HG03457 (cell line): ENCODE measurements at regions not wholly inside any gene's neighbourhood (a gene's known extent, or its start where the extent isn't known, plus 50 kb on each side); places are given as distances from the start of the nearest gene placed in this dataset.
"Not testable (repeated sequence)": the region's sequence is repeated elsewhere in the genome, so short reads cannot be mapped to it uniquely, and the experiment has no call there.

Experiments used
- ATAC-seq: cut with Tn5 transposase; IDR thresholded peaks from one replicate; pipeline ENCODE4 v1.9.1; 2021; ENCODE audit warnings: moderate number of reproducible peaks; ENCODE audit not compliant: unreplicated experiment

DNA sequence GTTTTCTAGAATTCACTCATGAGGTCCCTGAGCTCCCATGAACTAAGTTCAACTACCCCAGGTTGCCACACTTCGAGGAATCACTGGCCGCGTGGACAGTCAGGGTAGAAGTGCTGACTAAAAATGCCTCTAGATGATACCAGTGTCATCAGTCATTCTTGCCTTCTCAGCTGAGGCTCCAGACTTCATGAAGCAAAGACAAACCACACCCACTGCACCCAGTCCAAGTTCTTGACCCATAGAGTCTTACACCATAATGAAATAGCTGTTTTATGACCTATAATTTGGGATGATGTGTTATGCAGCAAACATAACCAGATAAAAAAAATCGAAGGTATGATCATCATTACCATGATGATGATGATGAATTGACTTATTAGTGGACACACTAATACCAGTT lies 632.9 kb upstream of the TLE4 start:
- no peak for ATAC-seq

DNA sequence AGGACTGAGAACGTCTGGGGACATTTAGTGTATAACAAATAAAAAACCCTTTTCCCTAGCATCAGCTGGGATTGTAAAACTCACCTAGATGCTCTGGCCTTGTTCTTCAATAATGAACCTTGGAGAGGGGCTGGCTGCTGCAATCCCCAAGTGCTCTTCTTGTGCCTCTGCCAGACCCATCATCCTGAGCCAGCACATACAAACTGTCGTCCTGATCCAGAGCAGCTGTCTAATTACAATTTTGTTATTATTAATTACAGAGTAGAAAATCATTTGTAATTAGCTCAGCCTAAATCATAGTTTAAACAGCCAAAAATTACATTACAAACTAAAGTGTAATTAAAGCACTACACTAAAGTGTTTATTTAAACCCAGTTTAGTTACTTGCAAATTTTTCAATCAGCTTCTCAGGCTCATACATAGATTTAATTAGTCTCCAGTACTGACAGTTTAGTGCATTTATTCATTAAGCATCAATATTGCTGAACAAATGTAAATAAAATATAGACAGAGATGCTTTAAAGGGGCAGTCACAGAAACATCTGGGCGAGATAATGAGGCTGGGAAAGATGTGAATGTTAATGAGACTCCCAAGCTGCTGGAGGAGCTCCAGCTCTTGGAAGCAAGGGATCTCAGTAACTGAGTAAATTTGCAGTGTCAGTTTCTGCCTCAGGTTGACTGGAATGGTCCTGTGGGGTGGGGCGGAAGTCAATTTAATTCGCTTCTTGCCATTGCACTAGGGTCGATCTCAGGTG lies 632.3 kb upstream of the TLE4 start:
- no peak for ATAC-seq

DNA sequence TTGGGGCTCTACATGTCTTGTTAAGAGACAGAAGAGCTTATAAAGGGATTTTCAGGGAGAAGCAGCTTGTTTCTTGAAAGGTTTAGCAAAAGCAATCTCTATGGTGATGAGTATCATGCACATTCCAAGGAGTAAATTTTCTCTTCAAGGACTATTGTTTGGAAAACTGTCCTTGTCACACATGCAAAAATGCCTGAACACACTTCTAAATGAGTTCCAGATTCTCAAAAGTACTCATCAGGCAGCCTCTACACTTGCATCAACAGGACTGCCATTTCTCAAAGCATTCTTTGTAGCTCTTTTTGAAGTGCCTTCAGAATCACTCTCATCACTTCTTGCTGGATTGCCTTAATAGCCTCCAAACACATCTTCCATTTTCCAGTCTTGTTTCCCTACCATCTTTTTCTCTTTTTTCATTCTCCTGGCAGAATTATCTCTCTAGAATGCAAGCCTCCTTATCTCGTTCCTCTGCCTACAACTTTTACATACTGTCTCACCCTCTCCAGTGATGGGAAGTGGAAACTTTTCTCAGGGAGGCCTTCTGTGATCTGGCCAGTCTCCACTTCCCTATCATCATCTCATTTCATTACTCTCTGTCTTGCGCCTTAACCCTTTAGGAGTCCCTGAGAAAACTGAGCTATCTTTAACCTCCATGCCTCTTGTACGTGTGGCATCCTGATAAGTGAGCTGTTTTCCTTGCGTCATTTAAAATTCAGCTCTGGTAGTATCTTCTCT lies 631.5 kb upstream of the TLE4 start:
- no peak for ATAC-seq

DNA sequence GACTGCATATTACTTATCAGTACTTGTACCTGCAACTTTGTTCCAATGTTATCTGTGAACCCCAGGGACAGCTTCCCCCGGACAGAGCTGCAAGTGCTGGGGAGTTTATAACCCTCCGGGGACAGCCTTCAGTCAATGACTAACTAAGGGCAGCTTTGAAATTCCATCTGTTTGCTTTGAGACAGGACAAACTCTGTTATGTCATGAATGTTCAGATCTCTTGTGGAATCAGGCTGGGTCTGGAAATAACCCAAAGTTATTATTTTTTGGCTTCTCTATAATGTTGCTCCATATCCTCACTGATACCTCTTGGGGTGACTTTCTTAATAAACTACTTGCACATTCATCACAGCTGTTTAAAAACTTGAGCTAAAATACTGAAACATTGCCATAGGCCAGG lies 617.5 kb upstream of the TLE4 start:
- no peak for ATAC-seq

DNA sequence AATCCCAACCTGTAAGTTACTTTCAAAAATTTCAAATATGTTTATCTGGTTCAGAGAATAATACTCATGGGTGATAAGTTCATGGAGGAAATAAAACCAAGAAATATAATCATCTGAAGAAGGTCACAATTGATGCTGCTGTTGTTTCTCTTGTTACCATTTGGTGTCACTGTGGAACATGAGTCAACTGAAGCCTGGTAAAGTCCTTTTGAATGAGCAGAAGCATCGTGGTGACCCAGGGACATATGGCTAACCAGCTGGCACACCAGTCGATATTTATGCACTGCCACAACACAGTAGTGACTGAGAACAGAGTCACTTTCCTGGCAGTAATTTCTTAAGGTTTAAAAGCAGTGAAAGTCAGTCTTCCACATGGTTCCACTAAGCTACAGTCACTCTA lies 612.9 kb upstream of the TLE4 start:
- ATAC-seq, result no peak

DNA sequence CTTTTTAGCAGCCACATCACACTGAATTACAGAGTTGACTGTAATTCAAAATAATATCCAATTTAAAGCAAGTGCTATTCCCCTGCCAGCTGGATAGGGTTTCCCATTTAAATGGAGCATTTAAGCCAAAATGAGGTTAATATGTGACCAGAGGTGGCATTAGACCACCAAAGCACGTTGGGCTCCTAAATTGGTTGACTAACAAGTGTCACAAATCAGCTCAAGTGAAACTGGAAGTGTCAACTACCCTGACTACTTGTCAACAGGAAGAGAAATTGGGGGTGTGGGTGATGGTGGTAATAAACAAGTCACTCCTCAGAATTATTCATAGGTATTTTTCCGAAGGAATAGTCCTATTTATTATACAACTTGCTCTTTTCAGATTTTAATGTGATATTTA lies 609.6 kb upstream of the TLE4 start:
- ATAC-seq, result no peak

DNA sequence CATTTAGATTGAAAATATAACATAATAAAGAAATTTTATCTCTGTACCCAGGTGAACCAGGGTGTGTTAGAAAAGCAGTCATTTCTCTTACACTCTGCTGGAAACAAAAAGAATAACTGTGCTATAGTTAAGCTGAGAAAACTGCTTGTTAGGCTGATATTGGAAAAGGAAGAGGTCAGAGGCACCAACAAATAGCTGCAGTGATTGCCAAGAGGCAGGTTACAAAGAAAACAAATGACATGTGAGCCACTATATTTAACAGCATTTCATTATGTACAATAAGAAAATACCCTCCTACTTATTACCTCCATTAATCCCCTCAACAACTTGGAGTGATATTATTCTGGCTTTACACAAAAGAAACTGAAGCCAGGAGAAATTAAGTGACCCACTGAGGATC lies 607.9 kb upstream of the TLE4 start:
- no peak for ATAC-seq

DNA sequence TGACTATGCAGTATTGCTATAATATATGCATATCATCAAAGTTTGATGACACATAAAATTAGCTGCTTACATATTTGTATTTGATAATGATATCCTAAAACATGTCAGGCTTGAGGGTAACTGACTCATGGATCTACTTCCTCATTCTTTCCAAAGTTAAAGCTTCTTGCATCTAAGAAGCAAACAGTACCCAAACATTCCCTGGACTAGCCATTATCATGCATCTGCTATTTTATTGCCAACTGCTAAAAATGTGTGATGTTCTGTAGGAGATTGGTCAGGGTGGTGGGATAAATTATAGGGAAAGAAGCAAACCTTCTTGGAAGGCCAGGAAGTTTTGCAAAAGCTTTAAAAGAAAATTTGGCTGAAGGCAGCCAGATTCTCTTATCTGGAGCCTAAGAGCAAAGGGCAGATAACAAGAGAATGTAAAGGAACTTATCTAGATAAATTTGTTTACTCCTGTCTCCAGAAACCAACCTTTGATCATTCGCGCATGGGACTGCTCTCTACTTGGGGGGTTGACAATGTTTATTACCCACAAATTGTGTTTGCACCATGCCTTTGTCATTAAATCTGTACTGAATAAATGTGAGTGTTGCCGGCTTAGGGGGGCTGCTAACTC lies 604.1 kb upstream of the TLE4 start:
- no peak for ATAC-seq

DNA sequence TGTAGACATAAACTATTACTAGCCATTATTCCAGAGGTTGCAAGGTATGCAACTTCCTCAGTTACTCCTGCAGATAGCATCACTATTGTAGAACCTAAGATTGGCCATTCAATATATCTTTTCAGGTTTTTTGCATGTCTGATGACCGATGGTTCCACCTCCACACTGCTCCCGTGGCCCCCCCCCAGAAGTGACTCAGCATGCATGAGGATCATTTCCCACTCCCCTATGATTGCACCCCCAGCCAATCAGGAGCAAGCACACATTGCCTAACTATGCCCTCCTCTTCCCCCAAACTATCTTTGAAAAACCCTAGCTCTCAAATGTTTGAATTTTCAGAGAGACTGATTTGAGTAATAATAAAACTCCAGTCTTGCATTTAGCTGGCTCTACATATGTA lies 601.4 kb upstream of the TLE4 start:
- ATAC-seq, result no peak

DNA sequence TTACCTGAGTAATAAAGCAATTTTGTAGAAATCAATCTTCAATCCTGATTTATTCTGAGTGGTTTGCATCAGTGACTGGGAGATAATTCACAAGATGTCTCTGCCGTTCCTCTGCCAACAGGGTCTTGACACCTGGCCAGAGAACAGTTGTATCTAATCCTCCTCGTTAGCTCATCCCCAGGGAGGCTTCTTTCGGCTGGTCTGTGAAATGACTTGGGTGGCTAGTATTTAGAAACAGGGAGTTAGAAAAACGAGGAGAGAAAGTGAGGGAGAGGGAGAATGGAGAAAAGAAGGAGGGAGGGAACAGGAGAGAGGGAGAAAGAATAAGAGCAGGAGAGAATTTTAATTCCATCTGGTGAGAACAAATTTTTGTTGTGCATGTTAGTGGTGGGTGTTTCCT lies 600.2 kb upstream of the TLE4 start:
- ATAC-seq, result no peak

DNA sequence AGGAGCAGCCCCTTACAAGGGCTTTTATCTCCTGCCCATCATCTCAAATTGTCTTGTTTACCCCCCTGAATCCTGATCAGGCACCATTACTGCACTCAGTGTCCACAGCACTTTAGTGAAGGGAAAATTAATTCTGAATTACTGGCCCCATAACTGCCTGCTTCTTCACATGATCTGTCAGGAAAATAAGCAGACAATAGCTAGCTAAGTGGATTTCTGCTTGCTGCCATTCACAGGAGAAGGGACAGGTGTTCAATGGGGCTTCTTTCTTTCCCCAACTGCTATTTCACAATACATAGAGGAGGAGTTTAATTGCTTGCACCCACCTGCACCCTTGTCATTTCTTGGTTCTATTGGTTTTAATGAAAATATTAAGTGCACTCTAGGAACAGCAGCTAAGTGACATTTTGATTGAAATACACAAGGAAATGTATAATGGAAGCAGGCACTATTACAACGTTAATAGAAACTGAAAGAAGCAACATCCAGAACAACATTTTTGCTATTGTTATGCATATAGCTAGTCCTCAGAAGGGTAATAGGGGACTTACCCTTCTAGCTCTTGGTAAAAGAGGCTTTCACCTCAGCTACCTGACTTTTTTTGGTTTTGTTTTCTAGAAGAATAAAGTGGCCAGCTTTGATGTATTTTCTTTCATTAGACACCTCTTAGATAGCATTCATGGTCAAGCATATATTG lies 599.3 kb upstream of the TLE4 start:
- peak; percentile 63 for ATAC-seq

DNA sequence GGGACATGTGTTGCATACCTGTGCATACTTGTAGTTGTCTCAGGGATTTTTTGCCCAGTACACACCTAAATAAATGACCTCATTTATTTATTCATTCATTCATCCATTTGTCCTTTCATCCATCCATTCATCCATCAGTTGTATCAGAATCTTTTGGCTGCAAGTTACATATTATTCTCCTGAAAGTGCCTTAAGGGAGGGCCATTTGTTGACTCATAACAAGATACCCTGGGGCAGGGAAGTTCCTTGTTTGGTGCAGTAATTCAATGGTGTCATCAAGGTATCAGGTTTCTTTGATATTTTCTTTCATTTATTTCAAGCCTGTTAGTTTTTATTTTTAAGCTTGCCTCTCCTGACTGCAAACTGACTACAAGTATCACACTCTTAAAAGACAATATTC lies 597.9 kb upstream of the TLE4 start:
- ATAC-seq, result no peak

DNA sequence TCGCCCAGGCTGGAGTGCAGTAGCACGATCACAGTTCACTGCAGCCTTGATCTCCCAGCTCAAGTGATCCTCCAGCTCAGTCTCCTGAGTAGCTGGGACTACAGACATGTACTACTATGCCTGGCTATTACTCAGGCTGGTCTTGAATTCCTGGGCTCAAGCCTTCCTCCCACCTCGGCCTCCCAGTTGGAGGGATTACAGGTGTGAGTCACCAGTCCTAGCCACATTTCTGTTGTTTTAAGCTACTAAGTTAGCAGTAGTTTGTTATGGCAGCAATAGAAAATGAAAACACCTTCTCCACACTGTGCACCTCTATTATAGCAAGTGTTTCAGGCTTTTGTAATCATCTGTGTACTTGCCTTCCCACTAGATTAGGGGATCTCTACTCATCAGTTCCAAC lies 588.9 kb upstream of the TLE4 start:
- ATAC-seq, result no peak

DNA sequence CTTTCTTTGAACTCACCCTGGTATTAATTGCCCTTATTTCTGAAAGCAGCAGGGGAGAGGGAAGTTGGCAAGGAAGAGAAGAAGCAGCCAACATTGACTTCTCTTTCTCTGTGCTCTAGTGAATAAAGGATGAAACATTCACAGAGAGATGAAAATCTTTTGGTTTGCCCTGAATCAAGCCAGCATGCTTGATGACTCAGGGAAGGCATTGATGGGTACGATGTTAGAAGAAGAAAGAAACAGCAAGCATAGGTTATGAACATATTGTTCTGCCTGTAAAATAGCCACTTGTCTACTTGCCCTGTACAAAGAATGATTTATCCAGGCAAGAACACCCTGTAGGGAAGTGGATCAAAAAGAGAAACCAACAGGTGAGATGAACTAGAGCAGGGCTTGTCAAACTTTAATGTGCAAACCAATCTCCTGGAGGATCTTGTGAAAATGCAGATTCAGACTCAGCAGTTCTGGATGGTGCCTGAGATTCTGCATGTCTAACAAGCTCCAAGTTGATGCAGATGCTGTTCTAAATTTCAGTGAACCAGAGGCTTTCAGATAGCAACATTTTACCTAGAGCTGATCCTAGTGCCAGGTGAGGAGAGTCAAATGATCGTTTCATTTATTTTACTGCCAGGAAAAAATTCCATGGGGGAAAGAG lies 586.6 kb upstream of the TLE4 start:
- no peak for ATAC-seq

DNA sequence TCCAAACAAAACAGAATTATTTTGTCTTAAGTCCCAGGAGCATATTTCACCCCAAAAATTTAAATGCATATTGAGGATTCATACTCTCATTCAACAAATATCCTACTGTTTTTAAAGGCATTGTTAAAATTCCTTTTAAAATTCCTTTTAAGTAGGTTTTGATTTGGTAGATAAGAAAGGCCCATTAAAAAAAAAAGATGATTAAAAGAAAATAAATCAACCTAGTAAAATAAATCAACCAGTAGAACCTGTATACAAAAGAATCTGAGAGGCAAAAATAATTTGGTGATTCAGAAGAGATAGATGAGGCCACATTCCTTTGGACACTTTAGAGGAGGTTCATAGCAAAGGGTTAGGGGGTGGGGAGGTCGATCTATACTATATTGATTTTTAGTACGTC lies 585.3 kb upstream of the TLE4 start:
- ATAC-seq, result no peak

DNA sequence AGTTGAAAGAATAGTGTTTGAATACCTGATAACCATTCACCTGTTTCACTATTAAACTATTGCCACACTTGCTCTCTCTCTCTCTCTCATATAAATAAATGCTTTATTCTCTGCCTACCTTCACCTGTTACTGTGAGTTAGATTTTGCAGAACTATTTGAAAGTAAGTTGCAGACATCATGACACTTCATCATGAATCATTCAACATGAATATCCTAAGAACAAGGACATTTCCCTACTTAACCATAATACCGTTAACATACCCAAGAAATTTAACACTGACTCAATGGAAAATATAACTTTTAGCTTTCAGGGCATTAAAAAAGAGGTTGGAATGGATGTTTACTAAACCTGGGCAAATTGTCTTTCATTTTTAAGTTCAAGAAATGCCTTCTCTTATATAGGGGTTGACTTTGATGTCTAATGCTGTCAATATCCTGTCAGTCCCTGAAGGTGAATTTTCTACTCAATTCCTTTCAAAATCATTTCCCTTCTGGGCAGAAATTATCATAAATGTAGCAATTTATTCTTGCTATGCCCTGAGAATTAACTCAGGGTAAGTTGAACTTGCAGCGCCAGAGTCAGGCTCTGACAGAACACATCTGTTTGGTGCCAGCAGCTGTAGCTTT lies 582.6 kb upstream of the TLE4 start:
- ATAC-seq, result no peak

DNA sequence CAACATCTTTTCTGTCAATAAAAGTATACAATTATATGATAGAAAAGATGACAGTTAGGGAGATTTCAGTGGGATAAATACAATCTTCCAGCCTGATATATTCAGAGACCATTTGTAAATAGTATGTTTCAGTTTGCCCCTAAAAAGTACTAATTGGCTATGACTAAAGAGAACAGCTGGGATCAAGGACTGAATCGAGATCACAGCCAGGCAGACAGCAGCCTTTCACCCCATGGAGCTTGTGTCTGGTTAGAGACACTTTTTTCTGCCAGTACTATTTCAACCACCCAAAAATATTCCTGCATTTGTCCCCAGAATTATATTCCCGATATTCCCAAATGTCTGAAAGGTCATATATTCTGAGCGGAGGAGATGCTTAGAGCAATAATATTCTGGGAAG lies 577.3 kb upstream of the TLE4 start:
- ATAC-seq, result no peak

DNA sequence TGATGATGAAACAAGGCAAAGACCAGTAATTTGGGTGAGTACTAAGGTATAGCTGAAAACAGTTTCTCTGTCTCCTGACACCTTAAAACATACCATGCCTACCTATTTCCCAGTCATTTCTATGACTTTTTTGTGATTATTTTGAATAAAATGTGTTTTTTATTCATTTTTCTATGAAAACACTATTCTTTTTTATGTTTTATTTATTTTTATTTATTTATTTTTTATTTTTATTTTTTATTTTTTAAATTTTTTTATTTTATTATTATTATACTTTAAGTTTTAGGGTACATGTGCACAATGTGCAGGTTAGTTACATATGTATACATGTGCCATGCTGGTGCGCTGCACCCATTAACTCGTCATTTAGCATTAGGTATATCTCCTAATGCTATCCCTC lies 576.8 kb upstream of the TLE4 start:
- not testable (repeated sequence) for ATAC-seq

DNA sequence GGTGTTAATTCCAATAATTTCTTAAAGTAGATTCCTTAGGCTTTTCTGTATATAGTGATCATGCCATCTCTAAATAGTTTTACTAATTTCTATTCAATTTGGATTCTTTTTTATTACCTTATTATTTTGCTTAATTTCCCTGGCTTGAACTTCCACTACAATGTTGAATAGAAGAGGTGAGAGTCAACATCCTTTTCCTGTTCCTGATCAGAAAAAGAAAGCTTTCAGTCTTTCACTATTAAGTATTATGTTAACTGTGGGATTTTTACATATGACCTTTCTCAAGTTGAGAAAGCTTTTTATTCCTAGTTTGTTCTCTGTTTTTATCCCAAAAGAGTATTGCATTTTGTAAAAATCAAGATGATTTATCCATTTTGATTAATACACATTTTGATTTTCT lies 574.5 kb upstream of the TLE4 start:
- no peak for ATAC-seq

DNA sequence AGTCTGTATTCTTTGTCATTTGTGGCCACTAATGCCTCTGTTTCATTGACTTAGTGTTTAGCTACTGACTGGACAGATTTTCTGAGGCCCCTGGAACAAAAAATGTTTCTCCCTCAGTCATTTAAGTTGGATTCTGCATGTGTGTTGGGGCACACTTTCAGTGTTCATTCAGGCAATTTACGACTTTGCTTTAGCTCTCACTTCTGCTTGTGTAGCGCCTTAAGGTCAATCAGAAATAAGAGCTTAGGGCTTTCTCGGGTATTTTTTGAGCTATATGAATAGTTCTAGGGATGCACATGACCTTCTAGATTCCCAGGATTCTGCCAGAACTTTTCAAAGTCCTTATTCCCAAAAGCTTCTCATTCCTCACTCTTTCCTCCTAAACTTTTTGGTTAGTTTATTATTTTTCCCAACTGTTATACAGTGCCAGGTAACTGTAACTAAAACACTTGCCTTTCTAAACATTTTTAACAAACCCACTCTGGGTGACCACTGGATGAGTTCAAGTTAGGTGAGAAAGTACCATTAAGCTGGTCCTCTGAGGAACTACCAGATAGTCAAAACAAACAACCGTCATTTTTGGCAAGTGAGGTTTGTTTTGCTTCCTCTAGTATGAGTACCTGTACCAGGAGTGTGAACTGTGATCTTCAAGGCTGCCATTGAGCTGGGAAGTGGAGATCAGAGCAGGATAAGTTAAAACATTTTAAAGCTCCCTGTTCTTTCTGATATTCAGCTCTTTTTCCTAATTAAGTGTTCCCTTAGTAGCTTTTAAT lies 571.3 kb upstream of the TLE4 start:
- no peak for ATAC-seq
